KMS-11 (cell line): ENCODE measurements at regions not wholly inside any gene's neighbourhood (a gene's known extent, or its start where the extent isn't known, plus 50 kb on each side); places are given as distances from the start of the nearest gene placed in this dataset.
"Not testable (repeated sequence)": the region's sequence is repeated elsewhere in the genome, so short reads cannot be mapped to it uniquely, and the experiment has no call there.

Experiments
- H2AFZ ChIP-seq: fragments of 200-600 bp; sonication (generic); 2 replicates; pipeline ENCODE4 v1.6.1; 2016; ENCODE audit warnings: antibody characterized with exemption, mixed run types, low read depth
- H3K27ac ChIP-seq: fragments of 200-600 bp; sonication (generic); 2 replicates; pipeline ENCODE4 v1.6.1; 2016; ENCODE audit warnings: mild to moderate bottlenecking, mixed run types
- H3K27me3 ChIP-seq: fragments of 200-600 bp; sonication (generic); 2 replicates; pipeline ENCODE4 v1.6.1; 2017; ENCODE audit warnings: mild to moderate bottlenecking, low read depth, mixed run types, moderate library complexity; ENCODE audit not compliant: insufficient read depth
- H3K36me3 ChIP-seq: fragments of 200-600 bp; sonication (generic); 2 replicates; pipeline ENCODE4 v1.6.1; 2017; ENCODE audit warnings: mild to moderate bottlenecking, mixed run types; ENCODE audit not compliant: insufficient read depth
- H3K4me1 ChIP-seq: fragments of 200-600 bp; sonication (generic); 2 replicates; pipeline ENCODE4 v1.6.1; 2016; ENCODE audit warnings: mild to moderate bottlenecking, low read depth, mixed run types; ENCODE audit not compliant: poor library complexity, severe bottlenecking
- H3K4me2 ChIP-seq: fragments of 200-600 bp; sonication (generic); 2 replicates; pipeline ENCODE4 v1.7.0; 2016; ENCODE audit warnings: mild to moderate bottlenecking, mixed run types
- H3K4me3 ChIP-seq: fragments of 200-600 bp; sonication (generic); IDR thresholded peaks from 2 replicates; pipeline ENCODE4 v1.6.1; 2017; ENCODE audit warnings: low read depth, low read length, mixed read lengths; ENCODE audit not compliant: insufficient read depth
- H3K79me2 ChIP-seq: fragments of 200-600 bp; sonication (generic); 2 replicates; pipeline ENCODE4 v1.6.1; 2016; ENCODE audit warnings: low read depth, mixed run types; ENCODE audit not compliant: insufficient read depth
- H3K9ac ChIP-seq: fragments of 200-600 bp; sonication (generic); 2 replicates; pipeline ENCODE4 v1.6.1; 2016; ENCODE audit warnings: mild to moderate bottlenecking, mixed run types
- H4K20me1 ChIP-seq: fragments of 200-600 bp; sonication (generic); 2 replicates; pipeline ENCODE4 v1.6.1; 2016; ENCODE audit warnings: mild to moderate bottlenecking, mixed run types; ENCODE audit not compliant: insufficient read depth
- CTCF ChIP-seq: fragments of 200-600 bp; sonication (generic); conservative IDR thresholded peaks from 2 replicates; pipeline ENCODE4 v1.6.1; 2017; ENCODE audit warnings: low read depth, mild to moderate bottlenecking, antibody characterized with exemption, low read length, moderate library complexity, mixed read lengths

- H3K4me2 ChIP-seq: no peak overlapping the region
- no peak for TF ChIP-seq CTCF
- no peaks in the 10 kb centered on the region for H4K20me1 ChIP-seq
- H3K79me2 ChIP-seq: no peaks in the 10 kb centered on the region
- H3K27ac ChIP-seq: no peak overlapping the region
- H3K9ac ChIP-seq: no peak overlapping the region
- H3K27me3 ChIP-seq: no peaks in the 10 kb centered on the region
- no peak overlapping the region for H2AFZ ChIP-seq
- H3K4me1 ChIP-seq: no peaks in the 10 kb centered on the region
- no peaks in the 10 kb centered on the region for H3K36me3 ChIP-seq
- no peak overlapping the region for H3K4me3 ChIP-seq
Observed at GRCh38 chr5:174947548-174947947, 223.2 kb downstream of the MSX2 start.

DNA sequence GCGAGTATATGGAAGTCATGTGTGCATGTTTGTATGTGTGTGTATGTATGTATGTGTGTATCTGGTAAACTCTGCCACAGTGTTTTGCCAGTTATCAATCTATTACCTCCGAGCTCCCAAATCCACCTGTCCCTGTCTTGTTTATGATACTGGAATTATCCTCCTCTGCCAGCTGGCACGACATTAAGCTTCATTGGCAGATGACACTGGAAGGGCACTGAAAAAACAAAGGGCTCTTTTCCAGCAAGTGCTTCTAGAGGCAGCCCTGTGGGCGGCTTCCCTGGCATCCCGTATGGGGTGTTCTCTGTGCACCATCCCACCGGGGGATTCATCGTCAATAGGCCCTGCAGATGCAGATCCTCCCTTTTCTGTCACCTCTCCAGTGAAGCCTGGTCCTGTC, 221.5 kb downstream of the MSX2 start:
- H3K9ac ChIP-seq: no peak overlapping the region
- no peaks in the 10 kb centered on the region for H3K36me3 ChIP-seq
- H3K4me1 ChIP-seq: no peaks in the 10 kb centered on the region
- H3K4me3 ChIP-seq: no peak overlapping the region
- H3K27ac ChIP-seq: no peak overlapping the region
- no peaks in the 10 kb centered on the region for H3K27me3 ChIP-seq
- TF ChIP-seq CTCF: no peak
- no peaks in the 10 kb centered on the region for H4K20me1 ChIP-seq
- no peaks in the 10 kb centered on the region for H3K79me2 ChIP-seq
- no peak overlapping the region for H3K4me2 ChIP-seq
- H2AFZ ChIP-seq: no peak overlapping the region

DNA sequence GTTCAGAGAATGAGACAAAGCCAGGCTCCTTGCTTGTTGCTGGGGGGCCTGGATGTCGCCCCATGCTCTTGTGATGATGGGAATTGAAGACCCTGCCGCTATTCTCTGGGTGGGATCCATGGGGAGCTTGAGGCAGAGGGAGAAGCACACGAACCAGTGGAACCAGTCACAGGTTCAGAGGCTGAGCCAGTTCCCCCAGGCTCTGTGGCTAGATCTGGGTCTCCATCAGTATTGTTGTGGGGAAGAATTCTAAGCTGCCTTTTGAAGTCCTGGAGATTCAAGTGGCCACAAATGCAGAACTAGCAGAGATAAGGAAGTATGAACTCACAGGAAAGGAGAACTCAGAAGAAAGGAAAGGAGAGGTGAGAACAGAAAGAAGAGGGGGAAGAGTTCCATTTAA, 219.4 kb downstream of the MSX2 start:
- TF ChIP-seq CTCF: no peak
- Histone ChIP-seq H4K20me1 (no peaks in the 10 kb centered on the region), H3K4me3 (no peak overlapping the region), H3K27me3 (no peaks in the 10 kb centered on the region), H3K9ac (no peak overlapping the region), H3K4me1 (no peaks in the 10 kb centered on the region), H3K4me2 (no peak overlapping the region), H2AFZ (no peak overlapping the region), H3K36me3 (no peaks in the 10 kb centered on the region), H3K79me2 (no peaks in the 10 kb centered on the region), H3K27ac (no peak overlapping the region)

DNA sequence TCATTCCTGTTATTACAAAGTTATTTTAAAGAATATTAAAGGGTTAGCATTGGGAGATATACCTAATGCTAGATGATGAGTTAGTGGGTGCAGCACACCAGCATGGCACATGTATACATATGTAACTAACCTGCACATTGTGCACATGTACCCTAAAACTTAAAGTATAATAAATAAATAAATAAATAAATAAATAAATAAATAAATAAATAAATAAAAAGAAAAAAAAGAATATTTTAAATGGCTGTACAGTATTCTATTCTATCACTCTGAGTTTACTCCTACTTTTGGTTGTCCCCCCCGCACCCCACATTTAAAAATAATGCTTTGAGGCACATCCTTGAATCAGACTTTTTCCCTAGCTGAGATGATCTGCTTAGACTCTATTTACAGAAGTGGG, 218.6 kb downstream of the MSX2 start:
- H4K20me1 ChIP-seq, H3K4me2 ChIP-seq, H3K9ac ChIP-seq, H3K27ac ChIP-seq, H3K27me3 ChIP-seq, H3K36me3 ChIP-seq, H3K4me3 ChIP-seq, H3K79me2 ChIP-seq, H2AFZ ChIP-seq, H3K4me1 ChIP-seq: not testable (repeated sequence)

DNA sequence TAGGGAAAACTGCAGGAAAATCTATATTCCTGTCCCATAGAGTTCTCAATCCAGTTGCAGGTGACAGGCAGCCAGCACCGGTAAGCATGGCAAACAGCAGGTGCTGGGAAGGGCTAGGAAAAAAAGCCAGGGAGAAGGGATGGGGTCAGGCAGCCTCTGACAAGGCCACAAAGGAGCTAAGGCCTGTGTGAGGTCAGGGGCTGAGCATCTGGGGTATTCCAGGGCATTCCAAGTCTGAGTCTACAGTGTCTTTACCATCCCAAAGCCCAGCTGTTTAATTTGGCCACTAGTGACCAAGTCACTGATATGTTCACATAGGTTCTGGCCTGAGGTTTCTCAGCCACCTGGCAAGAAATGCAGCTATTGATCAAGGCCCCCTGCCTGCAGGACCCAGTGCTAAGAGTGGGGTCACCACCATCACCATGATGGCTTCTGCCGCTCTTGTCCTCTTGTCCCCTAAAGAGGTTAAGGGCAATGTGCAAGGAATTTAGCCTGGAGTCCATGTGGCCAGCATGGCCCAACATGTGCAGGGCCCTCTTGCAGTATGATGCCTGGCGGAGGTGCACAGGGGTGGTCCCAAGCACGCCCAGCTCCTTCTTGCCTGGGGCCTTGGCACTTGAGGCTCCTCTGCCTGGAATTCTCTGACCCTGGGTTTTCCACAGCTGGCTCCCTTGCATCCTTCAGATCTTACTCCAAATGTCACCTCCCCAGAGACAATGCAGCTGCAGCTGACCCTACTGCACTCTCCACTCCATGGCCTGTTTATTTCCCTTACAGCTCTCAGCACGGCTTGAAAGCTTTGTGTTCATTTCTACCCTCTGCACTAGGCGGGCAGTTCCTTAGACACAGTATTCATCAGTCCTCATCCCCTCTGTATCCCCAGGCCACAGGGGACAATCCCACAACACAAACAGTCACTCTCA, 213.1 kb downstream of the MSX2 start:
- H3K4me1 ChIP-seq: no peaks in the 10 kb centered on the region
- no peak overlapping the region for H3K4me2 ChIP-seq
- H3K36me3 ChIP-seq: no peaks in the 10 kb centered on the region
- H2AFZ ChIP-seq: no peak overlapping the region
- H3K9ac ChIP-seq: no peak overlapping the region
- TF ChIP-seq CTCF: no peak
- no peaks in the 10 kb centered on the region for H3K79me2 ChIP-seq
- H3K4me3 ChIP-seq: no peak overlapping the region
- no peaks in the 10 kb centered on the region for H3K27me3 ChIP-seq
- H3K27ac ChIP-seq: no peak overlapping the region
- no peaks in the 10 kb centered on the region for H4K20me1 ChIP-seq
